B cell (primary cell): ENCODE measurements at regions not wholly inside any gene's neighbourhood (a gene's known extent, or its start where the extent isn't known, plus 50 kb on each side); places are given as distances from the start of the nearest gene placed in this dataset.

Experiments
- ATAC-seq: fragments of 200-7000 bp; cut with Tn5 transposase; one replicate; pipeline ENCODE4 v1.10.0; 2021; ENCODE audit warnings: low read depth, mild to moderate bottlenecking, moderate number of reproducible peaks, moderate library complexity
- CTCF ChIA-PET: fragments of 350-600 bp; sonication (Branson Sonifier 250); formaldehyde crosslinking; loops from one replicate; lab custom pipeline; 2021; ENCODE audit warnings: antibody characterized with exemption, inconsistent platforms; lab: Charles Lee
- POLR2A ChIA-PET: fragments of 350-600 bp; sonication (Branson Sonifier 250); formaldehyde crosslinking; loops from one replicate; lab custom pipeline; 2021; ENCODE audit warnings: antibody characterized with exemption; lab: Charles Lee
- DNase-seq: peaks from one replicate; pipeline ENCODE4 v3.0.0; 2013
- H2AFZ ChIP-seq: 2 replicates; pipeline ENCODE4 v1.6.1; 2012; ENCODE audit warnings: mild to moderate bottlenecking, low read depth, low read length; ENCODE audit not compliant: insufficient read depth, poor library complexity, severe bottlenecking
- H3K27ac ChIP-seq, 2 donors: 1 replicate in 1 of 2; 2 replicates in 1 of 2; pipeline ENCODE4 v1.5.1; 2012 to 2013; ENCODE audit warnings: low read length in 2 of 2, mild to moderate bottlenecking in 2 of 2, moderate library complexity in 1 of 2
- H3K27me3 ChIP-seq, 4 experiments: fragments of 200-600 bp in 1 of 4; sonication (generic) in 1 of 4; replicated peaks in 1 of 4; 1 replicate in 2 of 4; 2 replicates in 2 of 4; pipeline versions ENCODE4 v1.6.1 to v1.7.0; 2013 to 2016; ENCODE audit warnings: low read length in 3 of 4, mild to moderate bottlenecking in 2 of 4, mixed read lengths in 1 of 4, moderate library complexity in 1 of 4; ENCODE audit not compliant: insufficient read depth in 4 of 4, control insufficient read depth in 3 of 4; ENCODE audit errors: control extremely low read depth in 1 of 4
- H3K36me3 ChIP-seq, 2 experiments: replicated peaks in 1 of 2; 1 replicate in 1 of 2; 2 replicates in 1 of 2; pipeline versions ENCODE4 v1.6.1 to v1.7.1; 2013; ENCODE audit warnings: low read length in 1 of 2; ENCODE audit not compliant: insufficient read depth in 2 of 2, control insufficient read depth in 1 of 2; ENCODE audit errors: control extremely low read depth in 1 of 2, extremely low read depth in 1 of 2
- H3K4me1 ChIP-seq, 2 donors: fragments of 200-600 bp in 1 of 2; sonication (generic) in 1 of 2; 1 replicate in 1 of 2; 2 replicates in 1 of 2; pipeline versions ENCODE4 v1.5.1 to v1.6.1; 2013 to 2017; ENCODE audit warnings: low read length in 2 of 2; ENCODE audit not compliant: control insufficient read depth in 2 of 2, insufficient read depth in 2 of 2
- H3K4me2 ChIP-seq: replicated peaks from 2 replicates; pipeline ENCODE3; 2012; ENCODE audit warnings: mild to moderate bottlenecking, low read depth, low read length; ENCODE audit not compliant: poor library complexity, severe bottlenecking
- H3K4me3 ChIP-seq, 5 experiments: fragments of 200-600 bp in 1 of 5; sonication (generic) in 1 of 5; 1 replicate in 3 of 5; 2 replicates in 2 of 5; pipeline versions ENCODE4 v1.5.1 to v1.7.0; 2011 to 2016; ENCODE audit warnings: low read length in 4 of 5, mild to moderate bottlenecking in 4 of 5, low read depth in 2 of 5, control low read depth in 1 of 5, moderate library complexity in 1 of 5; ENCODE audit not compliant: insufficient read depth in 1 of 5; ENCODE audit errors: control extremely low read depth in 1 of 5, extremely low read depth in 1 of 5
- H3K79me2 ChIP-seq: fragments of 200-600 bp; sonication (generic); one replicate; pipeline ENCODE4 v1.6.0; 2016; ENCODE audit warnings: low read length; ENCODE audit not compliant: control insufficient read depth, insufficient read depth
- H3K9ac ChIP-seq: fragments of 200-600 bp; sonication (generic); 2 replicates; pipeline ENCODE4 v1.6.1; 2017; ENCODE audit warnings: mild to moderate bottlenecking, low read length, moderate library complexity
- H3K9me3 ChIP-seq, 3 donors: one replicate each; pipeline versions ENCODE4 v1.6.1 to v1.7.1; 2013; ENCODE audit warnings: low read length in 2 of 3; ENCODE audit not compliant: control insufficient read depth in 2 of 3, insufficient read depth in 1 of 3; ENCODE audit errors: control extremely low read depth in 1 of 3
- H4K20me1 ChIP-seq: 2 replicates; pipeline ENCODE4 v1.6.0; 2012; ENCODE audit warnings: mild to moderate bottlenecking, low read length; ENCODE audit not compliant: insufficient read depth, control insufficient read depth, poor library complexity, severe bottlenecking
- H3K27ac Mint-ChIP-seq: one replicate; pipeline ENCODE4 v1.8.0; 2021; ENCODE audit warnings: mixed read lengths
- H3K27me3 Mint-ChIP-seq: one replicate; pipeline ENCODE4 v1.8.0; 2021; ENCODE audit warnings: mixed read lengths
- H3K4me1 Mint-ChIP-seq: one replicate; pipeline ENCODE4 v1.8.0; 2021; ENCODE audit warnings: mixed read lengths
- H3K4me3 Mint-ChIP-seq: one replicate; pipeline ENCODE4 v1.8.0; 2021; ENCODE audit warnings: mixed read lengths
- H3K9me3 Mint-ChIP-seq: one replicate; pipeline ENCODE4 v1.8.0; 2022; ENCODE audit warnings: mixed read lengths; ENCODE audit not compliant: insufficient read depth
- EZH2 ChIP-seq: IDR thresholded peaks from 2 replicates; pipeline ENCODE4 v1.6.1; 2012; ENCODE audit warnings: borderline replicate concordance, low read depth, mild to moderate bottlenecking, moderate library complexity, low read length; ENCODE audit not compliant: insufficient read depth, poor library complexity, severe bottlenecking
- WGBS: methylation state at CpG from one replicate; pipeline ENCODE4 v1.1.5; 2013; ENCODE audit warnings: missing lambda C conversion rate; ENCODE audit not compliant: insufficient coverage; 5-methylcytosine and 5-hydroxymethylcytosine counted together
- intact Hi-C: fragments of 100-400 bp; cut with micrococcal nuclease; formaldehyde crosslinking; loops from one replicate; pipeline ENCODE4 v1.10.0; 2022
- TF ChIP-seq, protein P1 (sequence below): fragments of 200-600 bp; IDR thresholded peaks from one replicate; pipeline ENCODE4 v1.8.0; 2022; ENCODE audit warnings: antibody characterized with exemption, mild to moderate bottlenecking

DNA sequence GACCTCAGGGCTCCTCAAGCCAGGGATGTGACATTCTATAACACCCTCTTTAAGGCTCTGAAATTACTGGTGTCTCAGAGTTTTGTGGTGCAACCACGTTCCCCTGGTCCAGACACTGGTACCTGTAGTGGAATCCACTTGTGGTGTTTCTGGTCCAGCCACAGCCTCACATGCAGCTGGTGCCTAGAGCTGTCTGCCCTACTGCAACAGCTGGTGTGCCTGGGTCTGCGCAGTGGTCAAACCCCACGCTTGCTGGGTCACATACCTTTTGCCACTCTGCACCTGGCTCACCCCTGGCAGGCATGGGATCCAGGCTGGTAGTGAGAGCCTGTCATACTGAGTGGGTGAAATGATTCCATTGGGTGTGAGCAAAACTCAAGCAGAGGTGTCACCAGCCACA lies 1230.2 kb upstream of the EYS start:
- peaks cover 6% of the 10 kb centered on the region for H3K9me3 Mint-ChIP-seq
- Histone ChIP-seq H3K9ac (no peak overlapping the region), H2AFZ (no peak overlapping the region), H3K27me3 (no peaks in the 10 kb centered on the region), H3K9me3 (peaks cover 0 to 21% (median 3%) of the 10 kb centered on the region in 3 donors), H3K4me2 (no peak overlapping the region), H3K27ac (no peak overlapping the region), H3K79me2 (no peaks in the 10 kb centered on the region), H3K4me1 (no peaks in the 10 kb centered on the region), H3K4me3 (no peak overlapping the region), H3K36me3 (no peaks in the 10 kb centered on the region), H4K20me1 (no peaks in the 10 kb centered on the region)
- ATAC-seq (no peak), DNase-seq (no peak)
- ChIA-PET POLR2A (no interaction called here), CTCF (no interaction called here)
- H3K27ac Mint-ChIP-seq: no peak overlapping the region
- no peaks in the 10 kb centered on the region for H3K27me3 Mint-ChIP-seq
- TF ChIP-seq, protein P1, sequence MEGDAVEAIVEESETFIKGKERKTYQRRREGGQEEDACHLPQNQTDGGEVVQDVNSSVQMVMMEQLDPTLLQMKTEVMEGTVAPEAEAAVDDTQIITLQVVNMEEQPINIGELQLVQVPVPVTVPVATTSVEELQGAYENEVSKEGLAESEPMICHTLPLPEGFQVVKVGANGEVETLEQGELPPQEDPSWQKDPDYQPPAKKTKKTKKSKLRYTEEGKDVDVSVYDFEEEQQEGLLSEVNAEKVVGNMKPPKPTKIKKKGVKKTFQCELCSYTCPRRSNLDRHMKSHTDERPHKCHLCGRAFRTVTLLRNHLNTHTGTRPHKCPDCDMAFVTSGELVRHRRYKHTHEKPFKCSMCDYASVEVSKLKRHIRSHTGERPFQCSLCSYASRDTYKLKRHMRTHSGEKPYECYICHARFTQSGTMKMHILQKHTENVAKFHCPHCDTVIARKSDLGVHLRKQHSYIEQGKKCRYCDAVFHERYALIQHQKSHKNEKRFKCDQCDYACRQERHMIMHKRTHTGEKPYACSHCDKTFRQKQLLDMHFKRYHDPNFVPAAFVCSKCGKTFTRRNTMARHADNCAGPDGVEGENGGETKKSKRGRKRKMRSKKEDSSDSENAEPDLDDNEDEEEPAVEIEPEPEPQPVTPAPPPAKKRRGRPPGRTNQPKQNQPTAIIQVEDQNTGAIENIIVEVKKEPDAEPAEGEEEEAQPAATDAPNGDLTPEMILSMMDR: no peak
- TF ChIP-seq EZH2: no peak
- no peaks in the 10 kb centered on the region for H3K4me1 Mint-ChIP-seq
- no peak overlapping the region for H3K4me3 Mint-ChIP-seq
- intact Hi-C loops: no loop called here
- WGBS: 94% methylated on average over 3 of the region's 3 CpGs

DNA sequence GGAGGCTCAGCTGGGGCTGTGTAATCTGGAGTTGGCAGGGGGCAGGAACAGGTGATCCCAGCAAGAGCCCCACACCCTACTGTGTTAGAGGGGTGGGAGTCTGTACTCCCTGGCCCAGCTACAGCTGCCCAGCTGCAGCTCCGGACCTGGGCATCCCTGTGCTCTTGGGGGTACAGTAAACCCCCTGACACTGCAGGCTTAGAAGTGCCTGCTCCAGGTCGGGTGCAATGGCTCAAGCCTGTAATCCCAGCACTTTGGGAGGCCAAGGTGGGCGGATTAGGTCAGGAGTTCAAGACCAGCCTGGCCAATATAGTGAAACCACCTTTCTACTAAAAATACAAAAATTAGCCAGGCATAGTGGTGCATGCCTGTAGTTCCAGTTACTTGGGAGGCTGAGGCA lies 1228.6 kb upstream of the EYS start:
- ChIA-PET POLR2A (no interaction called here), CTCF (no interaction called here)
- TF ChIP-seq, protein P1: no peak
- no peak for TF ChIP-seq EZH2
- Mint-ChIP-seq H3K27ac (no peak overlapping the region), H3K27me3 (no peaks in the 10 kb centered on the region), H3K9me3 (peaks cover 6% of the 10 kb centered on the region), H3K4me1 (no peaks in the 10 kb centered on the region), H3K4me3 (no peak overlapping the region)
- H2AFZ ChIP-seq: no peak overlapping the region
- intact Hi-C loops: no loop called here
- H3K36me3 ChIP-seq: no peaks in the 10 kb centered on the region
- H3K9ac ChIP-seq: no peak overlapping the region
- no peaks in the 10 kb centered on the region for H3K4me1 ChIP-seq
- H3K27me3 ChIP-seq: no peaks in the 10 kb centered on the region
- no peak for DNase-seq
- ATAC-seq: no peak
- H4K20me1 ChIP-seq: no peaks in the 10 kb centered on the region
- no peak overlapping the region for H3K27ac ChIP-seq
- H3K4me3 ChIP-seq: no peak overlapping the region
- H3K4me2 ChIP-seq: no peak overlapping the region
- 89% methylated on average over 2 of the region's 3 CpGs for WGBS
- no peaks in the 10 kb centered on the region for H3K79me2 ChIP-seq
- peaks cover 0 to 21% (median 3%) of the 10 kb centered on the region in 3 donors for H3K9me3 ChIP-seq
